ENCODE measurements at regions not wholly inside any gene's neighbourhood (a gene's known extent, or its start where the extent isn't known, plus 50 kb on each side); places are given as distances from the start of the nearest gene placed in this dataset.
A peak's percentile ranks its signal among the peaks of the same experiment; 100 is the strongest.

DNA sequence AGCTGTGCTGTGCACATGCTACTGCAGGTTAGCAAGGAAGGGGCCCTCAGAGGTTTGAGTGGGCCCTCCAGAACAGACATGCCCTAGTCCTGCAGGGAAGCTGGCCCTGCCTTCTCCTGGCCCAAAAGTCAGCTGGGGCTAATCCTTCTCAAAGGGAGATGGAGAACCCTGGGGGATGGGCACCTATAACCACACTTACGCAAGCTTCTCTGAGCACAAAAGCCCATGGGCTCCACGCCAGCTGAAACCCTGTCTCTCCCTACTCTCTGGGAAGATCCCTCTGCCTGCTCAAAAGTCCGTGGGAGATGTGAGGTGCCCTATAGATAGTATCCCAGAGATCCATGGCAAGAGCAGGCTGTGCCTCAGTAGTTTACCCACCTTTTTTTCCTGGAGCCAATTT is 58.9 kb upstream of the DKK2 start:
- no peaks in the 10 kb centered on the region for H3K9me2 ChIP-seq (ENCODE audit: insufficient read depth, low read length)
- no peaks in the 10 kb centered on the region for H3K27me3 ChIP-seq (ENCODE audit: insufficient read depth, low read depth, low read length)
- no peaks in the 10 kb centered on the region for H4K20me1 ChIP-seq (ENCODE audit: insufficient read depth)
- H3K4me3 ChIP-seq (ENCODE audit: low read length): no peak overlapping the region
- no peak overlapping the region for H3K27ac ChIP-seq (ENCODE audit: low read length)
- TF ChIP-seq, protein P1, sequence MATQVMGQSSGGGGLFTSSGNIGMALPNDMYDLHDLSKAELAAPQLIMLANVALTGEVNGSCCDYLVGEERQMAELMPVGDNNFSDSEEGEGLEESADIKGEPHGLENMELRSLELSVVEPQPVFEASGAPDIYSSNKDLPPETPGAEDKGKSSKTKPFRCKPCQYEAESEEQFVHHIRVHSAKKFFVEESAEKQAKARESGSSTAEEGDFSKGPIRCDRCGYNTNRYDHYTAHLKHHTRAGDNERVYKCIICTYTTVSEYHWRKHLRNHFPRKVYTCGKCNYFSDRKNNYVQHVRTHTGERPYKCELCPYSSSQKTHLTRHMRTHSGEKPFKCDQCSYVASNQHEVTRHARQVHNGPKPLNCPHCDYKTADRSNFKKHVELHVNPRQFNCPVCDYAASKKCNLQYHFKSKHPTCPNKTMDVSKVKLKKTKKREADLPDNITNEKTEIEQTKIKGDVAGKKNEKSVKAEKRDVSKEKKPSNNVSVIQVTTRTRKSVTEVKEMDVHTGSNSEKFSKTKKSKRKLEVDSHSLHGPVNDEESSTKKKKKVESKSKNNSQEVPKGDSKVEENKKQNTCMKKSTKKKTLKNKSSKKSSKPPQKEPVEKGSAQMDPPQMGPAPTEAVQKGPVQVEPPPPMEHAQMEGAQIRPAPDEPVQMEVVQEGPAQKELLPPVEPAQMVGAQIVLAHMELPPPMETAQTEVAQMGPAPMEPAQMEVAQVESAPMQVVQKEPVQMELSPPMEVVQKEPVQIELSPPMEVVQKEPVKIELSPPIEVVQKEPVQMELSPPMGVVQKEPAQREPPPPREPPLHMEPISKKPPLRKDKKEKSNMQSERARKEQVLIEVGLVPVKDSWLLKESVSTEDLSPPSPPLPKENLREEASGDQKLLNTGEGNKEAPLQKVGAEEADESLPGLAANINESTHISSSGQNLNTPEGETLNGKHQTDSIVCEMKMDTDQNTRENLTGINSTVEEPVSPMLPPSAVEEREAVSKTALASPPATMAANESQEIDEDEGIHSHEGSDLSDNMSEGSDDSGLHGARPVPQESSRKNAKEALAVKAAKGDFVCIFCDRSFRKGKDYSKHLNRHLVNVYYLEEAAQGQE (IDR thresholded peaks at IDR 0.05; ENCODE audit: borderline replicate concordance): no peak
- TF ChIP-seq RAD21 (conservative IDR thresholded peaks at IDR 0.05) (no peak), MXI1 (conservative IDR thresholded peaks at IDR 0.05; ENCODE audit: poor library complexity, severe bottlenecking) (no peak), CTCF (IDR thresholded peaks at IDR 0.05; ENCODE audit: poor library complexity, severe bottlenecking) (no peak), EZH2 (IDR thresholded peaks at IDR 0.05; ENCODE audit: borderline replicate concordance, insufficient read depth, low read length, poor library complexity, severe bottlenecking) (no peak), POLR2AphosphoS5 (IDR thresholded peaks at IDR 0.05) (no peak), EP300 (conservative IDR thresholded peaks at IDR 0.05; ENCODE audit: poor library complexity, severe bottlenecking) (no peak), SMC3 (conservative IDR thresholded peaks at IDR 0.05; ENCODE audit: poor library complexity) (no peak), TAF1 (IDR thresholded peaks at IDR 0.05; ENCODE audit: low read depth) (no peak)
- no peaks in the 10 kb centered on the region for H3K36me3 ChIP-seq (ENCODE audit: insufficient read depth, low read length)
- H3K79me2 ChIP-seq (replicated peaks; ENCODE audit: insufficient read depth, low read length): no peaks in the 10 kb centered on the region
- no peak overlapping the region for H3K4me2 ChIP-seq (ENCODE audit: low read length)
- no peaks in the 10 kb centered on the region for H3K9me3 ChIP-seq (ENCODE audit: low read length)
- no peak overlapping the region for H3K9ac ChIP-seq (ENCODE audit: low read length)
- H3F3A ChIP-seq (ENCODE audit: insufficient read depth, low read length, poor library complexity, severe bottlenecking): no peaks in the 10 kb centered on the region
- no peak overlapping the region for H2AFZ ChIP-seq (ENCODE audit: low read depth, low read length)

- no peak overlapping the region for H3K9ac ChIP-seq (ENCODE audit: low read length)
- no peak overlapping the region for H2AFZ ChIP-seq (ENCODE audit: low read depth, low read length)
- no peak for TF ChIP-seq EP300 (conservative IDR thresholded peaks at IDR 0.05; ENCODE audit: poor library complexity, severe bottlenecking)
- TF ChIP-seq CTCF (IDR thresholded peaks at IDR 0.05; ENCODE audit: poor library complexity, severe bottlenecking): peak; percentile 34
- peak; percentile 20 for TF ChIP-seq SMC3 (conservative IDR thresholded peaks at IDR 0.05; ENCODE audit: poor library complexity)
Observed at GRCh38 chr4:107094332-107094731, 58.2 kb upstream of the DKK2 start.

More at GRCh38 chr4:107094332-107094731, 58.2 kb upstream of the DKK2 start:
- Histone ChIP-seq H3K4me3 (ENCODE audit: low read length) (no peak overlapping the region), H3K27me3 (ENCODE audit: insufficient read depth, low read depth, low read length) (no peaks in the 10 kb centered on the region), H3K9me2 (ENCODE audit: insufficient read depth, low read length) (no peaks in the 10 kb centered on the region), H3K79me2 (replicated peaks; ENCODE audit: insufficient read depth, low read length) (no peaks in the 10 kb centered on the region), H3K36me3 (ENCODE audit: insufficient read depth, low read length) (no peaks in the 10 kb centered on the region), H4K20me1 (ENCODE audit: insufficient read depth) (no peaks in the 10 kb centered on the region), H3K4me2 (ENCODE audit: low read length) (no peak overlapping the region), H3K9me3 (ENCODE audit: low read length) (no peaks in the 10 kb centered on the region), H3F3A (ENCODE audit: insufficient read depth, low read length, poor library complexity, severe bottlenecking) (no peaks in the 10 kb centered on the region), H3K27ac (ENCODE audit: low read length) (no peak overlapping the region)

Small RNA genes lying in the stretch of these regions (small RNA-seq; reads per million reads assigned to genes)
- gene RNU6-551P: 0 reads per million in 3 experiments

Data from neural cell (in vitro differentiated cells).